ENCODE measurements at regions not wholly inside any gene's neighbourhood (a gene's known extent, or its start where the extent isn't known, plus 50 kb on each side); places are given as distances from the start of the nearest gene placed in this dataset.

DNA sequence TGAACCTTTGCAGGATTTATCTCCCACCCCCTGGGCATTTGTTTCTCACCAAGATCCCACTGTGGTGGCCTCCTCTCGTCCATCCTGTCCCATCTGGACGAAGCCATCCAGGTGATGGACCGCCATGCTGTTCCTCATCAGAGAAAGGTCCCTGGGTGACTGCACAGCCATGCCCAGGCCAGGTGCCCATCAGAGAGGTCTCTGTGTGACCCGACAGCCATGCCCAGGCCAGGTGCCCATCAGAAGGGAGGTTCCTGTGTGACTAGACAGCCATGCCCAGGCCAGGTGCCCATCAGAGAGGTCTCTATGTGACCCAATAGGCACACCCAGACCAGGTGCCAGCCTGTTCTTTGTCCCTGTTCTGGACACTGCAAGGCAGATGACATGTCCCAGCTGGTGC, 360.9 kb upstream of the SALL3 start:
- no peak for ATAC-seq
- intact Hi-C loops (cut with DNase I, micrococcal nuclease): no loop called here
- Histone ChIP-seq H3K36me3 (ENCODE audit: low read depth) (no peaks in the 10 kb centered on the region), H3K9me3 (peaks cover 5% of the 10 kb centered on the region), H3K4me3 (no peak overlapping the region), H3K4me1 (ENCODE audit: low read depth) (no peaks in the 10 kb centered on the region)
- TF ChIP-seq, protein P1, sequence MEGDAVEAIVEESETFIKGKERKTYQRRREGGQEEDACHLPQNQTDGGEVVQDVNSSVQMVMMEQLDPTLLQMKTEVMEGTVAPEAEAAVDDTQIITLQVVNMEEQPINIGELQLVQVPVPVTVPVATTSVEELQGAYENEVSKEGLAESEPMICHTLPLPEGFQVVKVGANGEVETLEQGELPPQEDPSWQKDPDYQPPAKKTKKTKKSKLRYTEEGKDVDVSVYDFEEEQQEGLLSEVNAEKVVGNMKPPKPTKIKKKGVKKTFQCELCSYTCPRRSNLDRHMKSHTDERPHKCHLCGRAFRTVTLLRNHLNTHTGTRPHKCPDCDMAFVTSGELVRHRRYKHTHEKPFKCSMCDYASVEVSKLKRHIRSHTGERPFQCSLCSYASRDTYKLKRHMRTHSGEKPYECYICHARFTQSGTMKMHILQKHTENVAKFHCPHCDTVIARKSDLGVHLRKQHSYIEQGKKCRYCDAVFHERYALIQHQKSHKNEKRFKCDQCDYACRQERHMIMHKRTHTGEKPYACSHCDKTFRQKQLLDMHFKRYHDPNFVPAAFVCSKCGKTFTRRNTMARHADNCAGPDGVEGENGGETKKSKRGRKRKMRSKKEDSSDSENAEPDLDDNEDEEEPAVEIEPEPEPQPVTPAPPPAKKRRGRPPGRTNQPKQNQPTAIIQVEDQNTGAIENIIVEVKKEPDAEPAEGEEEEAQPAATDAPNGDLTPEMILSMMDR (IDR thresholded peaks at IDR 0.05): no peak
- no peak for DNase-seq

DNA sequence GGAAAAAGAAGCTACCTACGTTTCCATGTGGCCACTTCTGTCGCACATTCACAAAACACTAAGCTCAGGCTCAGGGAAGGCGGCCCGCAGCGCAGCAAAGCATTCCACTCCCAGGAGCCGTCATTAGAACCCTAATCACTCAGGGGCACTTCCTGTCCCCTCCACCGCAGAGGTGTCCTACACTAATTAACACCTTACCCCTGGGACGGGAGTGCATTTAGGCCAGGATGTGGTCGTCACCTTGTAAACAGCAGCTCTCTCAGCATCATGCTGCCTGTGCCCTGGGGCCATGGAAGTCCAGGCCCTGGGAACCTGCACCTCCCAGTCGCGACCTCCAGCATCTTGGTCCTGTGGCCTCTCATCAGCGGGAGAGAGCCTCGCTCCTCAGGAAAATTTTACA, 359.8 kb upstream of the SALL3 start:
- no peaks in the 10 kb centered on the region for H3K36me3 ChIP-seq (ENCODE audit: low read depth)
- intact Hi-C loops (cut with DNase I, micrococcal nuclease): no loop called here

DNA sequence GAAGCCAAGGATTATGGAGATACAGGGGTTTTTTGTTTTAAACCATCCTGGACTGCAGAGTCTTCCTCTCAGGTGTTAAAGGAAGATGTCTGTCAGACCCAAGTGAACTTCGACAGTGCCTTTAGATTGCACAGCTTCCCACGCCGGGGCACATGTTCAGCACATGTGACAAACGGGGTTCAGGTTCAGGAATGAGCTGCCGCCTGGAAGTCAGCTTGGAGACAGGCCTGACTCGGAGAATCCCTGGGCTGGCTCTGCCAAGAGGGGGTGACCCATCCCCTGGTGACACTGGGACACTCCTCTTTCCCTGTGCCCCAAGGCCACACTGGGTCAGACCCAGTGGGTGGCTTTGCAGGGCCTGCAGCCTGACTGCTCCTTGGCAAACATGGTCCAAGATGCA, 359.3 kb upstream of the SALL3 start:
- Histone ChIP-seq H3K9me3 (peaks cover 5% of the 10 kb centered on the region), H3K4me1 (ENCODE audit: low read depth) (no peaks in the 10 kb centered on the region), H3K4me3 (no peak overlapping the region), H3K36me3 (ENCODE audit: low read depth) (no peaks in the 10 kb centered on the region)
- ATAC-seq (no peak), DNase-seq (no peak)
- intact Hi-C loops (cut with DNase I, micrococcal nuclease): no loop called here
- TF ChIP-seq, protein P1 (IDR thresholded peaks at IDR 0.05): no peak

More for the DNA sequence above, 359.8 kb upstream of the SALL3 start:
- no peak overlapping the region for H3K4me3 ChIP-seq
- DNase-seq: no peak
- no peak for ATAC-seq
- peaks cover 5% of the 10 kb centered on the region for H3K9me3 ChIP-seq
- TF ChIP-seq, protein P1 (IDR thresholded peaks at IDR 0.05): no peak
- H3K4me1 ChIP-seq (ENCODE audit: low read depth): no peaks in the 10 kb centered on the region

DNA sequence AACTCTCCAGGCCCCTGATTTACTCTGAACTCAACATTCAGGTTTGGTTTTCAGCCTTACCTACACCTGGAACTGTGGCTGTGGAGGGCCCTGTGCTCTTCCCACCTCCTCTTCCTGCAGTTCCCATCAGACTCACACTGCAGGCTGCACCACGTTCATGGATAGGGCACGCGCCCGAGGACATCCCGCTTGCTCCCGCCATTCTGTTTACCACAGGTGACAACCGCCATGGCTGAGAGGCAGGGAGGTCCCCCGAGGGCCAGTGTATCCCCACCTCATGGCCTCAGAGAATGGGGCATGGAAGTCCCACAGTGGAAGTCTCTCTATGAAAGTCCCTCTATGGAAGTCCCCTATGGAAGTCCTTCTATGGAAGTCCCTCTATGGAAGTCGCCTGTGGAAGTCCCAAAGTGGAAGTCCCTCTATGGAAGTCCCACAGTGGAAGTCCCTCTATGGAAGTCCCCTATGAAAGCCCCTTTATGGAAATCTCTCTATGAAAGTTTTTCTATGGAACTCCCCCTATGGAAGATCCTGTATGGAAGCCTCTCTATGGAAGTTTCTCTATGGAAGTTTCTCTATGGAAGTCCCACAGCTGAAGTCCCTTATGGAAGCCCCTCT, 358.4 kb upstream of the SALL3 start:
- no peaks in the 10 kb centered on the region for H3K36me3 ChIP-seq (ENCODE audit: low read depth)
- no peak overlapping the region for H3K4me3 ChIP-seq
- DNase-seq (no peak), ATAC-seq (no peak)
- H3K4me1 ChIP-seq (ENCODE audit: low read depth): no peaks in the 10 kb centered on the region
- H3K9me3 ChIP-seq: peaks cover 5% of the 10 kb centered on the region
- TF ChIP-seq, protein P1 (IDR thresholded peaks at IDR 0.05): no peak
- intact Hi-C loops (cut with DNase I, micrococcal nuclease): no loop called here

DNA sequence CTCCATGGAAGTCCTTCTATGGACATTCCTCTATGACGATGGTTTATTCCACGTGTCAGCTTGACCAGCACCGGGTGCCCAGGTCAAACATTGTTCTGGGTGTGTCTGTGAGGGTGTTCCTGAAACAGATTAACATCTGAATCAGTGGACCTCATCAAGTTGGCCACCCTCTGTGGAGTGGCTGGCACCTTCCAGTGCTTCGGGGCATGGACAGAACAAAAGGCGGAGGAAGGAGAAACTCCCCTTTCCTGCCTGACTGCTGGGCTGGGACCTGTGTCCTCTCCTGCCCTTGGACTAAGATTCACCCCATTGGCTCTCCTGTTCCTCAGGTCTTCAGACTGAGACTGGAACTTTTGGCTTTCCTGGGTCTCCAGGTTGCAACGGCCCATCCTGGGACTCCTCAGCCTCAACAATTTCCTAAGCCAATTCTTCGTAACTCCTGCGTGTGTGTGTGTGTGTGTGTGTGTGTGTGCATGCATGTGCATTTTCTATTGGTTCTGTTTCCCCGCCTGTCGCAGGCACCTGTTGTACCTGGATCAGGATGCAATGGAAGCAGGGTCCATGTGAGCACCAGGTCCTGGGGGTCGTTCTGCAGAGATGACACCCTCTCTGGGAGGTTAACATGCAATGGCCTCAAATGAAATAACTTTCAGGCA, 357.2 kb upstream of the SALL3 start:
- no peak for DNase-seq
- Histone ChIP-seq H3K9me3 (peaks cover 5% of the 10 kb centered on the region), H3K4me1 (ENCODE audit: low read depth) (no peaks in the 10 kb centered on the region), H3K4me3 (no peak overlapping the region), H3K36me3 (ENCODE audit: low read depth) (no peaks in the 10 kb centered on the region)
- ATAC-seq: no peak
- intact Hi-C loops (cut with DNase I, micrococcal nuclease): no loop called here
- TF ChIP-seq, protein P1 (IDR thresholded peaks at IDR 0.05): no peak
